Peyer's patch (tissue), 4 donors: ENCODE measurements at regions not wholly inside any gene's neighbourhood (a gene's known extent, or its start where the extent isn't known, plus 50 kb on each side); places are given as distances from the start of the nearest gene placed in this dataset.

ENCODE experiments used
- DNase-seq, 3 donors: peaks; one replicate each; pipeline ENCODE4 v3.0.0-alpha.2; 2017 to 2019
- H3K27ac ChIP-seq, 4 donors: fragments of 200-600 bp; sonication (generic); one replicate each; pipeline ENCODE4 v1.5.1; 2016 to 2019
- H3K27me3 ChIP-seq, 2 donors: fragments of 200-600 bp; sonication (generic); one replicate each; pipeline ENCODE4 v1.5.1; 2019
- H3K36me3 ChIP-seq, 3 donors: fragments of 200-600 bp; sonication (generic); one replicate each; pipeline ENCODE4 v1.5.1; 2016 to 2019
- H3K4me1 ChIP-seq, 4 donors: fragments of 200-600 bp; sonication (generic); one replicate each; pipeline ENCODE4 v1.5.1; 2016 to 2019
- H3K4me3 ChIP-seq, 4 donors: fragments of 200-600 bp; sonication (generic); 1 replicate in 3 of 4; 2 replicates in 1 of 4; pipeline ENCODE4 v1.5.1; 2016 to 2019; ENCODE audit warnings: mild to moderate bottlenecking in 1 of 4
- H3K9me3 ChIP-seq, 4 donors: fragments of 200-600 bp; sonication (generic); one replicate each; pipeline ENCODE4 v1.5.1; 2016 to 2019; ENCODE audit warnings: mild to moderate bottlenecking in 1 of 4
- CTCF ChIP-seq, 6 experiments: fragments of 450-650 bp in 4 of 6; fragments of 200-600 bp in 2 of 6; sonication (generic) in 1 of 6; IDR thresholded peaks; one replicate each; pipeline ENCODE4 v1.5.1; 2017 to 2019; ENCODE audit warnings: antibody characterized with exemption in 6 of 6, mild to moderate bottlenecking in 3 of 6, moderate library complexity in 1 of 6
- POLR2A ChIP-seq, 2 donors: fragments of 450-650 bp; IDR thresholded peaks; one replicate each; pipeline ENCODE4 v1.5.1; 2017; ENCODE audit warnings: antibody characterized with exemption in 2 of 2, mild to moderate bottlenecking in 2 of 2, moderate library complexity in 2 of 2

- H3K27ac ChIP-seq = no peak overlapping the region
- no peaks in the 10 kb centered on the region for H3K9me3 ChIP-seq
- DNase-seq = no peak
- H3K27me3 ChIP-seq = no peaks in the 10 kb centered on the region
- no peak for TF ChIP-seq CTCF (IDR thresholded peaks at IDR 0.05)
- no peak for TF ChIP-seq POLR2A (IDR thresholded peaks at IDR 0.05)
- no peaks in the 10 kb centered on the region for H3K36me3 ChIP-seq
- no peaks in the 10 kb centered on the region for H3K4me1 ChIP-seq
- H3K4me3 ChIP-seq = no peak overlapping the region
Measured at GRCh38 chr6:147108259-147108910, 95.8 kb upstream of the STXBP5 start.

DNA sequence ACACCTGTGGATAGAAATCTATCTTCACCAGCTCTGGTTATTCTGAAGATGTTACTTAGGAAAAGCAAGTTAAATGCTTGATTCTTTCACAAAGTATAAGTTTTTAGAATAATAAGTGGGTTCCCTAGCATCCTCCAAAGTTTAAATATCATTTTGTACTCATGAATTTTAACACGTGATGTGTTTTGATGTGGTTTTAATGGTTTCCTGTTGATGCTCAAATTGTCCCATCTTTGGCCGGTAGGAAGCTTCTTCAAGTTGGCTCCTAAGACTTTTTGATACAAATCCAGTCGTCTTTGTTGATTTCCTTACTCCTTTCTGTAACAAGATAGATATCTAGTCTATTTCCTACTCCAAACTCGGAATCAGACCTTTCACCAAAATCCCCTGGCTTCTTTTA, 94.5 kb upstream of the STXBP5 start:
- no peaks in the 10 kb centered on the region for H3K36me3 ChIP-seq
- H3K27me3 ChIP-seq = no peaks in the 10 kb centered on the region
- no peak overlapping the region for H3K27ac ChIP-seq
- no peak overlapping the region for H3K4me3 ChIP-seq
- no peaks in the 10 kb centered on the region for H3K9me3 ChIP-seq
- no peak for TF ChIP-seq POLR2A (IDR thresholded peaks at IDR 0.05)
- TF ChIP-seq CTCF (IDR thresholded peaks at IDR 0.05) = no peak
- no peaks in the 10 kb centered on the region for H3K4me1 ChIP-seq
- DNase-seq = no peak

GRCh38 chr6:147116056-147116455, 88.2 kb upstream of the STXBP5 start:
- Histone ChIP-seq H3K9me3 (peaks cover 0 to 6% (median 0%) of the 10 kb centered on the region in 4 donors), H3K4me1 (no peaks in the 10 kb centered on the region), H3K27me3 (no peaks in the 10 kb centered on the region), H3K27ac (no peak overlapping the region), H3K36me3 (no peaks in the 10 kb centered on the region), H3K4me3 (no peak overlapping the region)
- no peak for DNase-seq
- TF ChIP-seq CTCF (IDR thresholded peaks at IDR 0.05) (no peak), POLR2A (IDR thresholded peaks at IDR 0.05) (no peak)

DNA sequence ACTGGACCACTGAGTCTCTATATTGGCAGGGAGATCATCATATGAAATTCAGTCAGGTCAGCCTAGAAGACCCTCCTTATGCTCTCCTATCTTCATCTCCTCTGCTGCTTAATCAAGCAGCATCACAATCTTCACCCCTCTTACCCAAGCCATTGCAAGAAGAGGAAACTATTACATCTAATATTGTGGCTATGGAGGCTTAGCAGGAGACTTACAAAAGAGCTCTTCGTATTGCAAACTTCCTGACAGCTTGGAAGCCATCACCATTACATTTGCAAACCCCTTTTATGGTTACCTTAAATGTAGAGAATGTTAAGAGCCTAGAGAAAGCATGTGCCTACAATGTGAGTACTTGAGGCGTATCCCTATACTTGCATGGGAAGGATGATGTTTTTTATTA, 87.2 kb upstream of the STXBP5 start:
- Histone ChIP-seq H3K4me3 (no peak overlapping the region), H3K27ac (no peak overlapping the region), H3K27me3 (no peaks in the 10 kb centered on the region), H3K9me3 (peaks cover 0 to 6% (median 0%) of the 10 kb centered on the region in 4 donors), H3K36me3 (no peaks in the 10 kb centered on the region), H3K4me1 (no peaks in the 10 kb centered on the region)
- DNase-seq = no peak
- TF ChIP-seq POLR2A (IDR thresholded peaks at IDR 0.05) (no peak), CTCF (IDR thresholded peaks at IDR 0.05) (no peak)

DNA sequence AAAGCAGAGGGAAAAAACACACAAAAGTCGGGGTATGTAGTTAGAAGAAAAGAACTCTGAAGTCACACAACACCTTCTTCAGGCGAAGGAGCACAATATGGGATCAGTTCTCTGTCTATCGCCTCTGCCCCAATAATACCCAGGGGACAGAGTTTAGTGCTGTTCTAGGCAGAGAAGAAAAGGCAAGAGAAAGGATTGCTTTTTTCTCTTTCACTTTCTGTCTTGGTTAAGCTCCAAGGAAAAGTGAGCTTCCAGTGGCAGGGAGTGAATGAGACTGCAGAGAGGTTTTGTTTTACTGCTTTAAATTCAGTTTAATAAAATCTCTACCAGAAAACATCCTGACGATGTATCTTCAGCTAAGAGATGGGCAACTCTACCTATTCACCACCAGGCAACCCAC, 86.6 kb upstream of the STXBP5 start:
- H3K9me3 ChIP-seq = peaks cover 0 to 6% (median 0%) of the 10 kb centered on the region in 4 donors
- H3K4me1 ChIP-seq = no peaks in the 10 kb centered on the region
- peak overlapping the region in 2 of 4 donors; percentile 15 to 27 for H3K4me3 ChIP-seq
- TF ChIP-seq POLR2A (IDR thresholded peaks at IDR 0.05) = no peak
- no peak for TF ChIP-seq CTCF (IDR thresholded peaks at IDR 0.05)
- no peak for DNase-seq
- H3K36me3 ChIP-seq = no peaks in the 10 kb centered on the region
- no peaks in the 10 kb centered on the region for H3K27me3 ChIP-seq
- H3K27ac ChIP-seq = no peak overlapping the region

DNA sequence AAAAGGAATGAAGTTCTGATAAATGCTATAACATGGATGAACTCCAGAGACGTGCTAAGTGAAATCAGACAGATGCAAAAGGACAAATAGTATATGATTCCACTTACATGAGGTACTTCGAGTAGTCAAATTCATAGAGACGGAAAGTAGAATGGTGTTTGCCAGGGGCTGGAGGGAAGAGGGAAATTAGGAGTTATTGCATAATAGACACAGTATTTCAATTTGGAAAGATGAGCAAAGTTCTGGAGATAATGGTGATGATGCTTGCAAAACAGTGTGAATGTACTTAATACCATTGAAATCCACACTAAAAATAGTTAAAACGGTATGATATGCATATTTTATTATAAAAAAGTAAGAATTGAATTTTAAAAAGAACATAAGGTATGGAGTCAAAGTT, 84.9 kb upstream of the STXBP5 start:
- Histone ChIP-seq H3K9me3 (peaks cover 0 to 6% (median 0%) of the 10 kb centered on the region in 4 donors), H3K27me3 (no peaks in the 10 kb centered on the region), H3K4me3 (no peak overlapping the region), H3K27ac (no peak overlapping the region), H3K4me1 (no peaks in the 10 kb centered on the region), H3K36me3 (no peaks in the 10 kb centered on the region)
- no peak for DNase-seq
- TF ChIP-seq CTCF (IDR thresholded peaks at IDR 0.05) (no peak), POLR2A (IDR thresholded peaks at IDR 0.05) (no peak)
